ENCODE measurements at regions not wholly inside any gene's neighbourhood (a gene's known extent, or its start where the extent isn't known, plus 50 kb on each side); places are given as distances from the start of the nearest gene placed in this dataset.

DNA sequence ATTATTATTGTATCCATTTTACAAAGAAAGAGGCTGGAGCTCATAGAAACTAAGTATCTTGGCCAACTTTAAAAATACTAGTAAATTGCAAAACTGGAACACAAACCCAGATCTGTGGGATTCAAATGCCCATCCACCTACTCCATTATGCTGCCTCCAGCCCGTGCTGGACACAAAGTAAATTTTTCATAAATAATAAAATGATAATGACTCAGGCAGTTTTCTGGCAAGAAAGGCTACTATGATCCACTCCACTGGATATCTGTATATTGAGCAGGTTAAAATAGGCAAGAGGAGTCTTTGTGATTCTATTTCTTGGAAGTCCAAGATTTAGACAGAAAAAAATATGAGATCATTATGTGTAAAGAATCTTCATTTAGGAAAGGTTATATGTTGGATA, 138.3 kb upstream of the DUSP10 start:
- no peak for TF ChIP-seq POLR2A (IDR thresholded peaks at IDR 0.05)
- TF ChIP-seq, protein P1, sequence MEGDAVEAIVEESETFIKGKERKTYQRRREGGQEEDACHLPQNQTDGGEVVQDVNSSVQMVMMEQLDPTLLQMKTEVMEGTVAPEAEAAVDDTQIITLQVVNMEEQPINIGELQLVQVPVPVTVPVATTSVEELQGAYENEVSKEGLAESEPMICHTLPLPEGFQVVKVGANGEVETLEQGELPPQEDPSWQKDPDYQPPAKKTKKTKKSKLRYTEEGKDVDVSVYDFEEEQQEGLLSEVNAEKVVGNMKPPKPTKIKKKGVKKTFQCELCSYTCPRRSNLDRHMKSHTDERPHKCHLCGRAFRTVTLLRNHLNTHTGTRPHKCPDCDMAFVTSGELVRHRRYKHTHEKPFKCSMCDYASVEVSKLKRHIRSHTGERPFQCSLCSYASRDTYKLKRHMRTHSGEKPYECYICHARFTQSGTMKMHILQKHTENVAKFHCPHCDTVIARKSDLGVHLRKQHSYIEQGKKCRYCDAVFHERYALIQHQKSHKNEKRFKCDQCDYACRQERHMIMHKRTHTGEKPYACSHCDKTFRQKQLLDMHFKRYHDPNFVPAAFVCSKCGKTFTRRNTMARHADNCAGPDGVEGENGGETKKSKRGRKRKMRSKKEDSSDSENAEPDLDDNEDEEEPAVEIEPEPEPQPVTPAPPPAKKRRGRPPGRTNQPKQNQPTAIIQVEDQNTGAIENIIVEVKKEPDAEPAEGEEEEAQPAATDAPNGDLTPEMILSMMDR (IDR thresholded peaks at IDR 0.05): no peak
